SU-DHL-6 (cell line): ENCODE measurements at regions not wholly inside any gene's neighbourhood (a gene's known extent, or its start where the extent isn't known, plus 50 kb on each side); places are given as distances from the start of the nearest gene placed in this dataset.

ENCODE experiments used
- H2AFZ ChIP-seq: fragments of 200-600 bp; sonication (generic); 2 replicates; pipeline ENCODE4 v1.6.1; 2014; ENCODE audit warnings: low read depth, mild to moderate bottlenecking, moderate library complexity, mixed read lengths, antibody characterized with exemption, low read length; ENCODE audit not compliant: severe bottlenecking
- H3F3A ChIP-seq: fragments of 200-600 bp; shearing (Covaris generic); 2 replicates; pipeline ENCODE4 v1.6.0; 2016; ENCODE audit warnings: antibody characterized with exemption, mild to moderate bottlenecking; ENCODE audit not compliant: insufficient read depth
- H3K27ac ChIP-seq: fragments of 200-600 bp; sonication (generic); 2 replicates; pipeline ENCODE4 v1.5.1; 2016; ENCODE audit warnings: low read depth, mild to moderate bottlenecking, low read length, moderate library complexity, mixed read lengths
- H3K27me3 ChIP-seq: fragments of 200-600 bp; sonication (generic), shearing (Covaris generic); 2 replicates; pipeline ENCODE4 v1.6.0; 2014; ENCODE audit warnings: mild to moderate bottlenecking, low read length
- H3K36me3 ChIP-seq: fragments of 200-600 bp; sonication (generic); 2 replicates; pipeline ENCODE4 v1.6.1; 2014; ENCODE audit warnings: mild to moderate bottlenecking, low read length, mixed read lengths
- H3K4me2 ChIP-seq: fragments of 300-600, 200-600 bp; shearing (Covaris generic), sonication (generic); 2 replicates; pipeline ENCODE4 v1.6.0; 2014; ENCODE audit warnings: low read length, low read depth, mild to moderate bottlenecking; ENCODE audit not compliant: poor library complexity, severe bottlenecking
- H3K4me3 ChIP-seq: fragments of 200-600 bp; sonication (generic); 2 replicates; pipeline ENCODE4 v1.5.1; 2014; ENCODE audit warnings: antibody characterized with exemption, low read length, mild to moderate bottlenecking, mixed read lengths; ENCODE audit not compliant: insufficient read depth, poor library complexity, severe bottlenecking
- H3K79me2 ChIP-seq: fragments of 200-600 bp; sonication (generic); 2 replicates; pipeline ENCODE4 v1.6.1; 2014; ENCODE audit warnings: mild to moderate bottlenecking, low read length, moderate library complexity; ENCODE audit not compliant: insufficient read depth
- H3K9ac ChIP-seq: fragments of 200-600 bp; sonication (generic); 2 replicates; pipeline ENCODE4 v1.7.0; 2014; ENCODE audit warnings: mild to moderate bottlenecking, low read length
- H3K9me2 ChIP-seq: fragments of 200-600 bp; sonication (generic); replicated peaks from 2 replicates; pipeline ENCODE4 v1.6.1; 2014; ENCODE audit warnings: low read length; ENCODE audit not compliant: insufficient read depth
- H3K9me3 ChIP-seq: fragments of 200-600 bp; sonication (generic); 2 replicates; pipeline ENCODE4 v1.6.1; 2014; ENCODE audit warnings: low read length, mixed read lengths; ENCODE audit not compliant: insufficient read depth
- H4K20me1 ChIP-seq: fragments of 200-600 bp; sonication (generic); 2 replicates; pipeline ENCODE4 v1.6.1; 2014; ENCODE audit warnings: low read depth, mild to moderate bottlenecking, antibody characterized with exemption, low read length, moderate library complexity, mixed read lengths
- EZH2phosphoT487 ChIP-seq: fragments of 200-600 bp; sonication (generic), shearing (Covaris generic); conservative IDR thresholded peaks from 2 replicates; pipeline ENCODE4 v1.6.1; 2018; ENCODE audit warnings: mild to moderate bottlenecking, antibody characterized with exemption, low read length, moderate library complexity, mixed read lengths
- TF ChIP-seq, protein P1 (sequence below): fragments of 200-600 bp; sonication (generic); IDR thresholded peaks from one replicate; pipeline ENCODE4 v1.5.1; 2017; ENCODE audit warnings: antibody characterized with exemption, mild to moderate bottlenecking, low read length, moderate library complexity; ENCODE audit not compliant: insufficient read depth, poor library complexity, severe bottlenecking

DNA sequence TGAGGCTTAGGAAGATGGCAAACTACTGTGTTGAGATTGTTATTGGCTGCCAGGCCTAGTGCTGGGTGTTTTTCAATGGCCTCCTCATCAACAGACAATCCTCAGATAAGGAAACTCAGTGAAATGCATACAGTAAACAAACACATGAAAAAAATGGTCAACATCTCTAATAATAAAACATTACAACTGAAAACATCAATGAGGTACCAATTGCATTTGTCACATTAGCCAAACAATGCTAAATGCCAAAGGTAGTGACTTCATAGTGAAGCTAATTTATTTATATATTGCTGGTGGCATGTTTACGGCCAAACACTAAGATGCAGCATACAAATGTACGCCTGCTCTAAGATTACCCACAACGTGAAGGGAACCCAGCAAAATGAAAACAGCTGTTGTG lies 224.0 kb upstream of the UBL3 start:
- Histone ChIP-seq H4K20me1 (no peaks in the 10 kb centered on the region), H3K9me3 (no peaks in the 10 kb centered on the region), H3K9me2 (no peaks in the 10 kb centered on the region), H3K4me2 (no peak overlapping the region), H3F3A (no peaks in the 10 kb centered on the region), H3K4me3 (no peak overlapping the region), H3K79me2 (no peaks in the 10 kb centered on the region), H2AFZ (no peak overlapping the region), H3K36me3 (no peaks in the 10 kb centered on the region), H3K9ac (no peak overlapping the region), H3K27ac (no peak overlapping the region), H3K27me3 (no peaks in the 10 kb centered on the region)
- TF ChIP-seq EZH2phosphoT487: no peak
- TF ChIP-seq, protein P1, sequence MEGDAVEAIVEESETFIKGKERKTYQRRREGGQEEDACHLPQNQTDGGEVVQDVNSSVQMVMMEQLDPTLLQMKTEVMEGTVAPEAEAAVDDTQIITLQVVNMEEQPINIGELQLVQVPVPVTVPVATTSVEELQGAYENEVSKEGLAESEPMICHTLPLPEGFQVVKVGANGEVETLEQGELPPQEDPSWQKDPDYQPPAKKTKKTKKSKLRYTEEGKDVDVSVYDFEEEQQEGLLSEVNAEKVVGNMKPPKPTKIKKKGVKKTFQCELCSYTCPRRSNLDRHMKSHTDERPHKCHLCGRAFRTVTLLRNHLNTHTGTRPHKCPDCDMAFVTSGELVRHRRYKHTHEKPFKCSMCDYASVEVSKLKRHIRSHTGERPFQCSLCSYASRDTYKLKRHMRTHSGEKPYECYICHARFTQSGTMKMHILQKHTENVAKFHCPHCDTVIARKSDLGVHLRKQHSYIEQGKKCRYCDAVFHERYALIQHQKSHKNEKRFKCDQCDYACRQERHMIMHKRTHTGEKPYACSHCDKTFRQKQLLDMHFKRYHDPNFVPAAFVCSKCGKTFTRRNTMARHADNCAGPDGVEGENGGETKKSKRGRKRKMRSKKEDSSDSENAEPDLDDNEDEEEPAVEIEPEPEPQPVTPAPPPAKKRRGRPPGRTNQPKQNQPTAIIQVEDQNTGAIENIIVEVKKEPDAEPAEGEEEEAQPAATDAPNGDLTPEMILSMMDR: no peak

- Histone ChIP-seq H3K9me2 (no peaks in the 10 kb centered on the region), H4K20me1 (no peaks in the 10 kb centered on the region)
- TF ChIP-seq EZH2phosphoT487: no peak
- TF ChIP-seq, protein P1: no peak
Measured at GRCh38 chr13:30072818-30073186, 222.4 kb upstream of the UBL3 start.

DNA sequence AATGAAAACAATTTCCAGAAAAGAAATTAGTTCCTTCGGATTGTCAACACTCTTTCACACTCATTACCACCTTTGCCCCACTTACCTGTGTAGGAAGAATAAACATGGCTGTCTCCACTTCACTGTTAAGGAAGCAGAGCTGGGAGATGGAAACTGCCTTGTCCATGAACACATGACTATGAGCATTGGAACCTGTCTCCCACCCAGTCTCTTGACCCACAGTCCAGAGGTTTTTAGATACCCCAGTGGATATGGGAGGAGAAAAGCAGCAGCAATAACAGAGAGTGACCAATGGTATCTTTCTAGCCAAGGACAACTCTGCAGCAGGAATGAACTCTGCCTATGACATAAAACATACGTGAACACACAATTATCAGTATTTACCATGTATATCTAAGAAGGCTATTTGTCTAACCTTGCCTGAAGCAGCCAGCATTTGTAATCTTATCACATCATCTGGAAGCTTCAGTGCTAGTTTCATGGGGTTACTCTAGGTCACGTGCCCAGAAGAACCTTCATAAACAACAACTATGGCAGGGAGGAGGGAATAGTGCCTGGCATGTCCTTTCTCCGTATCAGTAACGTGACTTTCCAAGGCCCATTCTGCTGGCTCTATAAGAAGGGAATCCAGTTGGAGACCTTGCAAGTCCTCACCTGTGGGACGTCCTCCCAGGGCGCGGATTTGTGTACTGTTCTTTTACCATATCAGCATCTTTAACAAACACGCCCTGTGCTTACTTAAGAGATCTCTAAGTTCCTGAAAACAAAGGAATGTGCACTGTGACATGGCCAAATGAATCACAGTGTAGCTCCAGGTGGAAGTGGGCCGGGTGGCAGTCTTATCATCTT lies 221.8 kb upstream of the UBL3 start:
- H3K4me2 ChIP-seq: no peak overlapping the region
- TF ChIP-seq, protein P1: no peak
- no peak for TF ChIP-seq EZH2phosphoT487
- no peaks in the 10 kb centered on the region for H3K27me3 ChIP-seq
- no peaks in the 10 kb centered on the region for H3K9me2 ChIP-seq
- no peak overlapping the region for H3K4me3 ChIP-seq
- H3K36me3 ChIP-seq: no peaks in the 10 kb centered on the region
- no peak overlapping the region for H3K9ac ChIP-seq
- H3K9me3 ChIP-seq: no peaks in the 10 kb centered on the region
- no peaks in the 10 kb centered on the region for H4K20me1 ChIP-seq
- H3K27ac ChIP-seq: no peak overlapping the region
- no peaks in the 10 kb centered on the region for H3F3A ChIP-seq
- H3K79me2 ChIP-seq: no peaks in the 10 kb centered on the region
- no peak overlapping the region for H2AFZ ChIP-seq

More at GRCh38 chr13:30072818-30073186, 222.4 kb upstream of the UBL3 start:
- Histone ChIP-seq H3K27me3 (no peaks in the 10 kb centered on the region), H3K27ac (no peak overlapping the region), H3K36me3 (no peaks in the 10 kb centered on the region), H2AFZ (no peak overlapping the region), H3K4me3 (no peak overlapping the region), H3K9me3 (no peaks in the 10 kb centered on the region), H3K9ac (no peak overlapping the region), H3K79me2 (no peaks in the 10 kb centered on the region), H3K4me2 (no peak overlapping the region), H3F3A (no peaks in the 10 kb centered on the region)
